Stimulated activated CD4-positive, alpha-beta T cell treated with anti-CD3 and anti-CD28 coated beads, Interleukin-15, amount 100 ng/mL, for 1 hour (primary cell): ENCODE measurements at regions not wholly inside any gene's neighbourhood (a gene's known extent, or its start where the extent isn't known, plus 50 kb on each side); places are given as distances from the start of the nearest gene placed in this dataset.

Source experiments
- DNase-seq, 2 donors: peaks; one replicate each; pipeline ENCODE4 v3.0.0-alpha.2; 2020; ENCODE audit warnings: low read depth in 1 of 2, low spot score in 1 of 2

- DNase-seq = no peak
These were observed 246.3 kb upstream of the RAB4A start for GRCh38 chr1:229024528-229025130.

- DNase-seq = no peak
These were observed 245.3 kb upstream of the RAB4A start for GRCh38 chr1:229025576-229025975.

GRCh38 chr1:229027158-229027557 lies 243.8 kb upstream of the RAB4A start:
- DNase-seq = no peak

GRCh38 chr1:229027622-229028182 lies 243.2 kb upstream of the RAB4A start:
- DNase-seq = peak in 1 of 2 donors; percentile 6

GRCh38 chr1:229028544-229028943 lies 242.4 kb upstream of the RAB4A start:
- no peak for DNase-seq

- DNase-seq = no peak
These were observed 241.7 kb upstream of the RAB4A start for GRCh38 chr1:229028987-229029878.

- no peak for DNase-seq
These were observed 241.1 kb upstream of the RAB4A start for GRCh38 chr1:229029879-229030235.

- DNase-seq = no peak
These were observed 240.3 kb upstream of the RAB4A start for GRCh38 chr1:229030630-229031029.

- DNase-seq = no peak
These were observed 239.8 kb upstream of the RAB4A start for GRCh38 chr1:229031061-229031460.

- no peak for DNase-seq
These were observed 239.2 kb upstream of the RAB4A start for GRCh38 chr1:229031481-229032341.

GRCh38 chr1:229032375-229032774 lies 238.5 kb upstream of the RAB4A start:
- DNase-seq = no peak

- no peak for DNase-seq
These were observed 237.4 kb upstream of the RAB4A start for GRCh38 chr1:229033480-229033879.

- DNase-seq = no peak
These were observed 236.6 kb upstream of the RAB4A start for GRCh38 chr1:229034342-229034741.

- no peak for DNase-seq
These were observed 235.7 kb upstream of the RAB4A start for GRCh38 chr1:229035054-229035747.

GRCh38 chr1:229035748-229036082 lies 235.2 kb upstream of the RAB4A start:
- no peak for DNase-seq

- no peak for DNase-seq
These were observed 233.0 kb upstream of the RAB4A start for GRCh38 chr1:229037806-229038405.

- no peak for DNase-seq
These were observed 230.1 kb upstream of the RAB4A start for GRCh38 chr1:229040630-229041358.

GRCh38 chr1:229041946-229042345 lies 229.0 kb upstream of the RAB4A start:
- no peak for DNase-seq

- no peak for DNase-seq
These were observed 228.4 kb upstream of the RAB4A start for GRCh38 chr1:229042482-229042881.

- no peak for DNase-seq
These were observed 227.8 kb upstream of the RAB4A start for GRCh38 chr1:229043115-229043514.
